Endodermal cell (in vitro differentiated cells): ENCODE measurements at regions not wholly inside any gene's neighbourhood (a gene's known extent, or its start where the extent isn't known, plus 50 kb on each side); places are given as distances from the start of the nearest gene placed in this dataset.

ENCODE experiments used
- DNase-seq: peaks from one replicate; pipeline ENCODE4 v3.0.0-alpha.2; 2017
- H3K27ac ChIP-seq: 2 replicates; pipeline ENCODE4 v1.5.1; 2013; ENCODE audit warnings: mild to moderate bottlenecking, low read depth, low read length, moderate library complexity
- H3K27me3 ChIP-seq: 2 replicates; pipeline ENCODE4 v1.6.1; 2013; ENCODE audit warnings: mild to moderate bottlenecking, low read length, moderate library complexity; ENCODE audit not compliant: insufficient read depth, control insufficient read depth, poor library complexity, severe bottlenecking
- H3K36me3 ChIP-seq: 2 replicates; pipeline ENCODE4 v1.7.0; 2013; ENCODE audit warnings: mild to moderate bottlenecking, low read length, moderate library complexity; ENCODE audit not compliant: control insufficient read depth, insufficient read depth
- H3K4me1 ChIP-seq: one replicate; pipeline ENCODE4 v1.7.0; 2013; ENCODE audit warnings: low read length; ENCODE audit not compliant: control insufficient read depth, insufficient read depth
- H3K4me3 ChIP-seq: 2 replicates; pipeline ENCODE4 v1.5.1; 2013; ENCODE audit warnings: mild to moderate bottlenecking, low read length, moderate library complexity
- H3K9ac ChIP-seq: 2 replicates; pipeline ENCODE4 v1.6.1; 2013; ENCODE audit warnings: mild to moderate bottlenecking, low read length, moderate library complexity; ENCODE audit not compliant: poor library complexity, severe bottlenecking; ENCODE audit errors: extremely low read depth
- H3K9me3 ChIP-seq: 2 replicates; pipeline ENCODE4 v1.6.1; 2013; ENCODE audit warnings: mild to moderate bottlenecking, low read length, moderate library complexity; ENCODE audit not compliant: control insufficient read depth
- H3K27ac Mint-ChIP-seq: 2 replicates; pipeline ENCODE4 v1.8.0; 2020; ENCODE audit warnings: mixed read lengths
- H3K27me3 Mint-ChIP-seq: 2 replicates; pipeline ENCODE4 v1.8.0; 2021; ENCODE audit warnings: mild to moderate bottlenecking, mixed read lengths; ENCODE audit not compliant: insufficient read depth
- H3K36me3 Mint-ChIP-seq: 2 replicates; pipeline ENCODE4 v1.8.0; 2020; ENCODE audit warnings: low read depth, mixed read lengths
- H3K4me1 Mint-ChIP-seq: 2 replicates; pipeline ENCODE4 v1.8.0; 2020; ENCODE audit warnings: mixed read lengths
- H3K4me3 Mint-ChIP-seq: 2 replicates; pipeline ENCODE4 v1.8.0; 2020; ENCODE audit warnings: mild to moderate bottlenecking, moderate library complexity, mixed read lengths
- H3K9me3 Mint-ChIP-seq: 2 replicates; pipeline ENCODE4 v1.8.0; 2020; ENCODE audit warnings: mild to moderate bottlenecking, mixed read lengths
- whole genome bisulfite sequencing, 2 experiments: methylation state at CpG; one replicate each; pipeline versions ENCODE4 v1.1.5 to v1.1.7; 2013; ENCODE audit warnings: missing lambda C conversion rate in 2 of 2, mixed read lengths in 1 of 2; ENCODE audit not compliant: insufficient coverage in 1 of 2, insufficient read length in 1 of 2; 5-methylcytosine and 5-hydroxymethylcytosine counted together
- TF ChIP-seq, protein P1 (sequence below): fragments of 200-600 bp; sonication (generic); conservative IDR thresholded peaks from 2 replicates; pipeline ENCODE4 v1.5.0; 2021; ENCODE audit warnings: antibody characterized with exemption, mild to moderate bottlenecking

DNA sequence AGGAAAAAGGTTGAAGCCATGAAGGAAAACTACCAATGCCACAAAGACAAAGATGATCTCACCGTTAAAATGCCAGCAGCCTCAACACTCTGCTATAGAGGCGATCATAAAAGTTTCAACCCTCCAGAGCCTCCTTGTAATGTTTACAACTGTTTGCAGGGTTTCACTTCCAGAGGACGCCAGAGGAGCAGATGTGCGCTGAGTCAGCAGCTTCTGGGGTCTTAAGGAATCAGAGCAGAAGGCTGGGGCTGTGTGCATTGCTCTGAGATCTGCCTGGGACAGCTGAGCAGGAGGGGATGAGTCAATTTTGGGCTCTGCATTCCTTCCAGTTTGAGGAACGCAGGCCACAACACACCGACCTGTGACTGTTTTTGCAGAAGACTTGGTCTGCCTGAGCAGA is 98.3 kb downstream of the TMEM130 start:
- Mint-ChIP-seq H3K4me1 (peaks cover 9% of the 10 kb centered on the region), H3K36me3 (no peaks in the 10 kb centered on the region), H3K27me3 (peaks cover 16% of the 10 kb centered on the region), H3K4me3 (no peak overlapping the region), H3K27ac (no peak overlapping the region), H3K9me3 (no peaks in the 10 kb centered on the region)
- Histone ChIP-seq H3K4me1 (no peaks in the 10 kb centered on the region), H3K27me3 (peaks cover 15% of the 10 kb centered on the region), H3K27ac (peak overlapping the region; percentile 77), H3K36me3 (no peaks in the 10 kb centered on the region), H3K4me3 (no peak overlapping the region), H3K9me3 (no peaks in the 10 kb centered on the region), H3K9ac (no peak overlapping the region)
- TF ChIP-seq, protein P1, sequence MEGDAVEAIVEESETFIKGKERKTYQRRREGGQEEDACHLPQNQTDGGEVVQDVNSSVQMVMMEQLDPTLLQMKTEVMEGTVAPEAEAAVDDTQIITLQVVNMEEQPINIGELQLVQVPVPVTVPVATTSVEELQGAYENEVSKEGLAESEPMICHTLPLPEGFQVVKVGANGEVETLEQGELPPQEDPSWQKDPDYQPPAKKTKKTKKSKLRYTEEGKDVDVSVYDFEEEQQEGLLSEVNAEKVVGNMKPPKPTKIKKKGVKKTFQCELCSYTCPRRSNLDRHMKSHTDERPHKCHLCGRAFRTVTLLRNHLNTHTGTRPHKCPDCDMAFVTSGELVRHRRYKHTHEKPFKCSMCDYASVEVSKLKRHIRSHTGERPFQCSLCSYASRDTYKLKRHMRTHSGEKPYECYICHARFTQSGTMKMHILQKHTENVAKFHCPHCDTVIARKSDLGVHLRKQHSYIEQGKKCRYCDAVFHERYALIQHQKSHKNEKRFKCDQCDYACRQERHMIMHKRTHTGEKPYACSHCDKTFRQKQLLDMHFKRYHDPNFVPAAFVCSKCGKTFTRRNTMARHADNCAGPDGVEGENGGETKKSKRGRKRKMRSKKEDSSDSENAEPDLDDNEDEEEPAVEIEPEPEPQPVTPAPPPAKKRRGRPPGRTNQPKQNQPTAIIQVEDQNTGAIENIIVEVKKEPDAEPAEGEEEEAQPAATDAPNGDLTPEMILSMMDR: no peak
- peak; percentile 77 for DNase-seq
- whole genome bisulfite sequencing, 2 experiments: 29 to 41% methylated on average over 6 of the region's 6 CpGs

- H3K36me3 Mint-ChIP-seq: no peaks in the 10 kb centered on the region
- Histone ChIP-seq H3K27ac (peak overlapping the region; percentile 77), H3K27me3 (peaks cover 15% of the 10 kb centered on the region), H3K4me1 (no peaks in the 10 kb centered on the region), H3K9ac (no peak overlapping the region), H3K9me3 (no peaks in the 10 kb centered on the region), H3K36me3 (no peaks in the 10 kb centered on the region), H3K4me3 (no peak overlapping the region)
- H3K4me3 Mint-ChIP-seq: no peak overlapping the region
- no peak overlapping the region for H3K27ac Mint-ChIP-seq
- no peak for DNase-seq
- H3K9me3 Mint-ChIP-seq: no peaks in the 10 kb centered on the region
- H3K4me1 Mint-ChIP-seq: peaks cover 9% of the 10 kb centered on the region
- TF ChIP-seq, protein P1: no peak
- peaks cover 16% of the 10 kb centered on the region for H3K27me3 Mint-ChIP-seq
- 30 to 42% methylated on average over 20 to 22 of the region's 22 CpGs for whole genome bisulfite sequencing, 2 experiments
Measured at GRCh38 chr7:98771941-98772603, 97.7 kb downstream of the TMEM130 start.

GRCh38 chr7:98774884-98775283 is 94.9 kb downstream of the TMEM130 start:
- H3K9ac ChIP-seq: no peak overlapping the region
- no peak overlapping the region for H3K27ac ChIP-seq
- 43 to 82% methylated on average over 1 to 3 of the region's 4 CpGs for WGBS, 2 experiments
- no peak overlapping the region for H3K4me3 ChIP-seq
- no peaks in the 10 kb centered on the region for H3K4me1 ChIP-seq
- Mint-ChIP-seq H3K4me3 (no peak overlapping the region), H3K36me3 (no peaks in the 10 kb centered on the region), H3K9me3 (no peaks in the 10 kb centered on the region), H3K4me1 (peaks cover 9% of the 10 kb centered on the region), H3K27ac (no peak overlapping the region), H3K27me3 (peaks cover 16% of the 10 kb centered on the region)
- no peaks in the 10 kb centered on the region for H3K36me3 ChIP-seq
- no peak for DNase-seq
- peaks cover 15% of the 10 kb centered on the region for H3K27me3 ChIP-seq
- H3K9me3 ChIP-seq: no peaks in the 10 kb centered on the region
- TF ChIP-seq, protein P1: no peak
